ENCODE measurements at regions not wholly inside any gene's neighbourhood (a gene's known extent, or its start where the extent isn't known, plus 50 kb on each side); places are given as distances from the start of the nearest gene placed in this dataset.

- TF ChIP-seq, protein P1, sequence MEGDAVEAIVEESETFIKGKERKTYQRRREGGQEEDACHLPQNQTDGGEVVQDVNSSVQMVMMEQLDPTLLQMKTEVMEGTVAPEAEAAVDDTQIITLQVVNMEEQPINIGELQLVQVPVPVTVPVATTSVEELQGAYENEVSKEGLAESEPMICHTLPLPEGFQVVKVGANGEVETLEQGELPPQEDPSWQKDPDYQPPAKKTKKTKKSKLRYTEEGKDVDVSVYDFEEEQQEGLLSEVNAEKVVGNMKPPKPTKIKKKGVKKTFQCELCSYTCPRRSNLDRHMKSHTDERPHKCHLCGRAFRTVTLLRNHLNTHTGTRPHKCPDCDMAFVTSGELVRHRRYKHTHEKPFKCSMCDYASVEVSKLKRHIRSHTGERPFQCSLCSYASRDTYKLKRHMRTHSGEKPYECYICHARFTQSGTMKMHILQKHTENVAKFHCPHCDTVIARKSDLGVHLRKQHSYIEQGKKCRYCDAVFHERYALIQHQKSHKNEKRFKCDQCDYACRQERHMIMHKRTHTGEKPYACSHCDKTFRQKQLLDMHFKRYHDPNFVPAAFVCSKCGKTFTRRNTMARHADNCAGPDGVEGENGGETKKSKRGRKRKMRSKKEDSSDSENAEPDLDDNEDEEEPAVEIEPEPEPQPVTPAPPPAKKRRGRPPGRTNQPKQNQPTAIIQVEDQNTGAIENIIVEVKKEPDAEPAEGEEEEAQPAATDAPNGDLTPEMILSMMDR (optimal IDR thresholded peaks at IDR 0.05 in 1 of 3, IDR thresholded peaks at IDR 0.05 in 1 of 3, conservative IDR thresholded peaks at IDR 0.05 in 1 of 3; ENCODE audit: extremely low read depth in 1 of 3, insufficient read depth in 2 of 3, low read length in 3 of 3) = no peak
- no peak for TF ChIP-seq EZH2 (IDR thresholded peaks at IDR 0.05; ENCODE audit: low read length)
Measured at GRCh38 chr3:103459815-103460214, 1025.0 kb downstream of the ZPLD1 start.
